ENCODE measurements at regions not wholly inside any gene's neighbourhood (a gene's known extent, or its start where the extent isn't known, plus 50 kb on each side); places are given as distances from the start of the nearest gene placed in this dataset.

GRCh38 chr22:34476762-34477161 is 556.5 kb upstream of the LARGE1 start:
- TF ChIP-seq CTCF (IDR thresholded peaks at IDR 0.05; ENCODE audit: insufficient read depth, low read depth, low read length): no peak
- ChIA-PET CTCF (no interaction called here), POLR2A (no interaction called here)
- H3K4me3 ChIP-seq (ENCODE audit: low read depth, low read length): no peak overlapping the region
- H3K36me3 ChIP-seq (ENCODE audit: control insufficient read depth, insufficient read depth, low read length): no peaks in the 10 kb centered on the region
- DNase-seq (ENCODE audit: low read depth): no peak
- no peaks in the 10 kb centered on the region for H3K27me3 ChIP-seq (ENCODE audit: control insufficient read depth, insufficient read depth, low read length)

GRCh38 chr22:34481090-34481489 is 560.8 kb upstream of the LARGE1 start:
- Histone ChIP-seq H3K27me3 (ENCODE audit: control insufficient read depth, insufficient read depth, low read length) (no peaks in the 10 kb centered on the region), H3K4me3 (ENCODE audit: low read depth, low read length) (no peak overlapping the region), H3K36me3 (ENCODE audit: control insufficient read depth, insufficient read depth, low read length) (no peaks in the 10 kb centered on the region)
- TF ChIP-seq CTCF (IDR thresholded peaks at IDR 0.05; ENCODE audit: insufficient read depth, low read depth, low read length): no peak
- POLR2A ChIA-PET: no interaction called here
- no peak for DNase-seq (ENCODE audit: low read depth)
- CTCF ChIA-PET: no interaction called here

GRCh38 chr22:34486381-34486780 is 566.1 kb upstream of the LARGE1 start:
- H3K36me3 ChIP-seq (ENCODE audit: control insufficient read depth, insufficient read depth, low read length): no peaks in the 10 kb centered on the region
- no peak overlapping the region for H3K4me3 ChIP-seq (ENCODE audit: low read depth, low read length)
- CTCF ChIA-PET: no interaction called here
- DNase-seq (ENCODE audit: low read depth): no peak
- no peak for TF ChIP-seq CTCF (IDR thresholded peaks at IDR 0.05; ENCODE audit: insufficient read depth, low read depth, low read length)
- H3K27me3 ChIP-seq (ENCODE audit: control insufficient read depth, insufficient read depth, low read length): no peaks in the 10 kb centered on the region
- POLR2A ChIA-PET: no interaction called here

- DNase-seq (ENCODE audit: low read depth): no peak
- no peaks in the 10 kb centered on the region for H3K27me3 ChIP-seq (ENCODE audit: control insufficient read depth, insufficient read depth, low read length)
- CTCF ChIA-PET: interaction anchor here (1.0 kb wide), 1 partner anchor 22 kb away, joined by 3 read pairs; no protein-coding TSS in a partner anchor
- POLR2A ChIA-PET: no interaction called here
- no peak for TF ChIP-seq CTCF (IDR thresholded peaks at IDR 0.05; ENCODE audit: insufficient read depth, low read depth, low read length)
- no peaks in the 10 kb centered on the region for H3K36me3 ChIP-seq (ENCODE audit: control insufficient read depth, insufficient read depth, low read length)
- H3K4me3 ChIP-seq (ENCODE audit: low read depth, low read length): no peak overlapping the region
These were observed 569.6 kb upstream of the LARGE1 start for GRCh38 chr22:34489861-34490260.

GRCh38 chr22:34490886-34491285 is 570.6 kb upstream of the LARGE1 start:
- ChIA-PET CTCF (no interaction called here), POLR2A (no interaction called here)
- Histone ChIP-seq H3K4me3 (ENCODE audit: low read depth, low read length) (no peak overlapping the region), H3K27me3 (ENCODE audit: control insufficient read depth, insufficient read depth, low read length) (no peaks in the 10 kb centered on the region), H3K36me3 (ENCODE audit: control insufficient read depth, insufficient read depth, low read length) (no peaks in the 10 kb centered on the region)
- DNase-seq (ENCODE audit: low read depth): no peak
- no peak for TF ChIP-seq CTCF (IDR thresholded peaks at IDR 0.05; ENCODE audit: insufficient read depth, low read depth, low read length)
